LHCN-M2 (cell line): ENCODE measurements at regions not wholly inside any gene's neighbourhood (a gene's known extent, or its start where the extent isn't known, plus 50 kb on each side); places are given as distances from the start of the nearest gene placed in this dataset.
A peak's percentile ranks its signal among the peaks of the same experiment; 100 is the strongest.
"Not testable (repeated sequence)": the region's sequence is repeated elsewhere in the genome, so short reads cannot be mapped to it uniquely, and the experiment has no call there.

Experiments
- DNase-seq: peaks from one replicate; pipeline ENCODE4 v3.0.0-alpha.2; 2012; ENCODE audit warnings: low read depth

DNA sequence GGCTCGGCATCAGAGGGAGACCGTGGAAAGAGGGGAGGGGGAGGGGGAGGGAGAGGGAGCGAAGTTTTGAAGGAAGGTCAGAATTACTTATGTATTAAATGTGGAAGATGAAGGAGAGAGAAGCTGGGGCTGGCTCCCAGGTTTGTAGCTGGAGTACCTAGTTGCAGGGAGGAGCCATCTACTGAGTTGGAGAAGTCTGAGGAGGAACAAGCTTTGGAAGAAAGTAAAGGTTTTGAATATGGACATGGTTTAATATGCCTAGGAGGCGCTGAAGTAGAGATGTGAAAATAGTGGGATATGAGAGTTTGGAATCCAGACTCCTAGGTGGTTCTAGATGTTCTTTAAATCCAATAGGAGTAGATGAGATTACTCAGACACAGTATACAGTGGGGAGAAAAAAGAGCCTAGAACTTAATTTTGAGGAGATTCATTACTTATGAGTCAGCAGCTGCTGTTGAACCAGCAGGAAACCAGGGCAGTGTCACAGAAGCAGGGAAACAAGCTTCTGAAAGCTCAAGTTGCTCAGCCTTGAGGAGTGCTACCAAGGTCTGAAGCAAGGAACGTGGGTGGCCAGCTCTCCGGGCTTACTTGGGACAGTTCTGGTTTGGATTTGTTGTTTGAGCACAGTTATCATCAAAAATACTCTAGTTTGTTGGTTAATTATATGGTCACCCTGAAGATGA, 149.3 kb downstream of the UTRN start:
- DNase-seq, result peak; percentile 84

DNA sequence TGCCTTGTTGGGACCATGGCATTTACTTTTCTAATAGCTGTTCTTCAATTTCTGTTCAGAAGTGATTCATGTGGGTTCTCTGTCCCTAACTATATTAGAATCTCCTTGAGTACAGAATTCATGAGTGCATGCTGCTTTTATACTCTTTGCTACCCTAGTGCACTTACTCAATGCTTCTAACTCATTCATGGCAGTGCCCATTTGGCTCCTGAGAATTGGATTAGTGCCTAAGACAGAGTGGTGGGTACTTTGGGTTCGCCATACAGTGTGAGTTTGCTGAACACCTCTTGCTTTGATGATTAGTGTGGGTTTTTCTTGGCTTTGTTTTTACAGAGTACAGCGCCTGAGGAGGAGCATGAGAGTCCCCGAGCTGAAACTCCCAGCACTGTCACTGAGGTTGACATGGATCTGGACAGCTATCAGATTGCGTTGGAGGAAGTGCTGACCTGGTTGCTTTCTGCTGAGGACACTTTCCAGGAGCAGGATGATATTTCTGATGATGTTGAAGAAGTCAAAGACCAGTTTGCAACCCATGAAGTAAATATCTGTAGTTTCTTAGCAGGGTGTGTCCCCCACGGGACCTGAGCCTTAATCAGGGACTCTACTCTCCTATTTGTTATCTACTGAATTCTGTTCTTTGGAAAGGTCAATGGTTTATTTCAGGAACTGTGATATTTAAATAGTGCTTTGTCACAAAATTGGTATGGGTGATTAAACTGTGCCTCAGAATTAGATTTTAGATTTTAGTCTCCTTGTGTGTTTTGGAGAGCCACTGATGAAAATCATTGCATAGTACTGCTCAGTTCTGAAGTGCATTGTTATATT, 150.7 kb downstream of the UTRN start:
- no peak for DNase-seq

DNA sequence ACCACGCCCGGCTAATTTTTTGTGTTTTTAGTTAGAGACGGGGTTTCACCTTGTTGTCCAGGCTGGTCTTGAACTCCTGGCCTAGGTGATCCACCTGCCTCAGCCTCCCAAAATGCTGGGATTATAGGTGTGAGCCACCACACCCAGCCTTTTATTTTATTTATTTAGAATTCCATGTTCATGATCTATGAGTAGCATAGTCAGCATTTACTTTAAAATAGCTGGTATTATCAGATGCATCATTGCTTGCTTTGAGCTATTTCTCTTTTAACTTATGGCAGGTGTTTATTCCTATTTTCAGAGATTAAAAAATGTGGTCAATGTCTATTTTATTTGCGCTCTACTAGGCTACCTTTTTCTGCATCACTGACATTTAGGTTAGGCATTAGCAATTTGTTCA, 152.0 kb downstream of the UTRN start:
- no peak for DNase-seq

DNA sequence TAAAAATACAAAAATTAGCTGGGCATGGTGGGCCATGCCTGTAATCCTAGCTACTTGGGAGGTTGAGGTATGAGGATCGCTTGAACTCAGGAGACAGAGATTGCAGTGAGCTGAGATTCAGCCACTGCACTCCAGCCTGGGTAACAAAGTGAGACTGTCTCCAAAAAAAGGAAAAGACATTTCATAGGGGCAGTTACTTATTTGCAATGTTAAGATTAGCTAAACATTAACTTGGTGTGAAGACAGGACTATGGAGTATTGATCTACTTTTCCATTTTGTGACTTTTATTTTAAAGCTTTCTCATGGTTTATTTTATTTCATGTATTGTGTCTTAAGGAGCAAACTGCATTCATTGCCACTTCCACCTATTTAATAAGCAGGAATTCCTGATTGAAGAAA, 153.0 kb downstream of the UTRN start:
- no peak for DNase-seq

DNA sequence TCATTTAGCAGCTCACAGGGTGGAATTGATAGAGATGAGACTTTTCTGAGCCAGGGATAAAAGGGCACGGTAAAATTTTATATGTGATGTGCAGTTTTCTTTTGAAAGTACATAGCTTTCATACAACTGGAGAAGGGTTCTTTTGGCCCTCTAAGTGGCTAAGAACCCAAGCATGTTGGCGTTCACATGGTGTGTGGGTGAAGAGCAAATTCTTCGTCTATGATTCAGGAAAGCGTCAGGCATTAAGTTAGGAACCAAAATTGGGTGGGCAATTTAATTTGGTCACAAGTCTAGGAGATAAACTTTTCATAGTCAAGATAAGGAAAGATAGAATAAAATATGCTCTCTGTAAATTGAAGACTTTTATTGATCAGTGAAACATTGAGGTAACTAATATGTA, 153.9 kb downstream of the UTRN start:
- no peak for DNase-seq

DNA sequence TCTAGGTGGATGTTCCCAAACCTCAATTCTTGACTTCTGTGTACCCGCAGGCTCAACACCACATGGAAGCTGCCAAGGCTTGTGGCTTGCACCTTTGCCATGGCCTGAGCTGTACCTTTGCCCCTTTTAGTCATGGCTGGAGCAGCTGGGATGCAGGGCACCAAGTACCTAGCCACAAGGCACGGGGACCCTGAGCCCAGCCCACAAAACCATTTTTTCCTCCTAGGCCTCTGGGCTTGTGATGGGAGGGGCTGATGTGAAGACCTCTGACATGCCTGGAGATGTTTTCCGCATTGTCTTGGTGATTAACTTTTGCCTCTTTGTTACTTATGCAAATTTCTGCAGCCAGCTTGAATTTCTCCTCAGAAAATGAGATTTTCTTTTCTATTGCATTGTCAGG, 156.7 kb downstream of the UTRN start:
- not testable (repeated sequence) for DNase-seq

DNA sequence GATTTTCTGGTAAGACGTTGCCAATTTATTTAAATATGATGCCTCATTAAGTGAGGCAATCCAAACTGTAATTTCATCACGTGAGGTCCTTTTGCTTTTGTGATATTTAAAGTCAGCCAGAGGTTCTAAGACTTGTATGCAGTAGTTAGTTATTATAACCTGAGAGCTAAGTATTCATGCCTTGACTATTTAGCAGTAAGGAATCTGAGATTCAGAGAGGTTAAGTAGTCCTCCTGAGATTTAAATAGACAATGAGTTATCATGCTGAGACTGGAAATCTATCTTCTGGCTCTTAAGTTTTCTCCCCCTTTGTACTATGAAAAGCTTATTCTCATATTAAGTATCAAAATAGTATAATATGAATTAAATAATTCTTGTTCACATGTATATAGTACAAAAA, 158.0 kb downstream of the UTRN start:
- no peak for DNase-seq

DNA sequence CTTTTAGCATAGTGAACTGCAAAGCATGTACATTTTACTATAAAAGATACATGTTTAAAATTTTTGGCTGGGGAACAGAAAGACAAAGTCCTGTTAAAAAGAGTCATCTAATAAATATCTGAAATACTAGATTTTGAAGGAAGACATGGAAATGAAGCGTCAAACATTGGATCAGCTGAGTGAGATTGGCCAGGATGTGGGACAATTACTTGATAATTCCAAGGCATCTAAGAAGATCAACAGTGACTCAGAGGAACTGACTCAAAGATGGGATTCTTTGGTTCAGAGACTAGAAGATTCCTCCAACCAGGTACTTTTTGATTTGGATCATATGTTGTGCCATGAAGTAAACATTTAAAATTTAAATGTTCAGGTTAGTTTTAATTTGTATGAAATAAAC, 162.3 kb downstream of the UTRN start:
- DNase-seq, result peak; percentile 60

DNA sequence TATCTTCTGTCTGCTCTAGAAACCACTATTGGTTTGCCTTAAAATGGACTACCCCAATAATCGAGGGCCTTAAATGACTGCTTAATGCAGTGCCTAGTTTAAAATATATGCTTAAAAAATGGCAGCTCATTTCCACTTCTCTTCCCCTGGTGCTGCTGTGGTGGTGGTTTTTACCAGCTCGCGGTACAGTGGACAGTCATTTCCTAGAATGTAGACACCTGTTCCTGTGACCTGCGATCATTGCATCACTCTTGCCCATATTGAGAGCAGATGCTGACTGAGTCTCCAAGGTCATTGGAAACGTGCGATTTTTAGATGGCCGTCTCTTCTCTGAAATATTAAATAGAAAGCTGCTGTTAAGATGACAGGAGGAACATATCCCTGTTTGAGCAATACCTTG, 164.1 kb downstream of the UTRN start:
- DNase-seq, result no peak

DNA sequence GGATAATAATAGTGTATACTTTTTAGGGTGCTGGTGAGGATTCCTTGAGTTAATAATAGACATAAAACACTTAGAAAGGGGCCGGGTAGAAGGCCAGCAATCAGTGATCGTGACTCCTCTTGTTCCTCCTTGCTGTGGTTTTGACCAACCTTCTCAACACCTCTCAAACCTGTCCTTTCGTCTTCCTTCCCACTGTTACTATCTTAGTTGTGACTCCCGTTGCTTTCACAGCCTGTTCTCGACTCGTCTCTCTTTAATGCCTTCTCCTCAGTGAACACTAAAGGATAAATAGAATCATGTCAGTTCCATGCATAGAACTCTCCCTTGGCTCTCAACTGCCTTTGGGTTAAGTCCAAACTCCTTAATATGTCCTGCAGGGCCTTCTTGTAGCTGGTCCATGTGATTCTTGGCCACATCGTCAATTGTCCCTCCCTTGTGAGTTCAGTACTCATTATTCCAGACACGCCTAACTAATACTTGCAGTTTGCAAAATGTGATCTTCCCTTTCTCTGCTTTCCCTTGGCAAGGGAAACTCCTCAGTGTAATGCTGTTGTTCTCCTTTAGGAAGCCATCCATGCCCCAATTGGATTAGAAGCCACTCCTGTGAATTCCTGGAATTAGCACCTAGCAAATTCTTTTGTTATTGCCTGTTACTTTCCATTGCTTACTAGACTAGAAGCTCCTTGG, 164.9 kb downstream of the UTRN start:
- DNase-seq, result no peak

DNA sequence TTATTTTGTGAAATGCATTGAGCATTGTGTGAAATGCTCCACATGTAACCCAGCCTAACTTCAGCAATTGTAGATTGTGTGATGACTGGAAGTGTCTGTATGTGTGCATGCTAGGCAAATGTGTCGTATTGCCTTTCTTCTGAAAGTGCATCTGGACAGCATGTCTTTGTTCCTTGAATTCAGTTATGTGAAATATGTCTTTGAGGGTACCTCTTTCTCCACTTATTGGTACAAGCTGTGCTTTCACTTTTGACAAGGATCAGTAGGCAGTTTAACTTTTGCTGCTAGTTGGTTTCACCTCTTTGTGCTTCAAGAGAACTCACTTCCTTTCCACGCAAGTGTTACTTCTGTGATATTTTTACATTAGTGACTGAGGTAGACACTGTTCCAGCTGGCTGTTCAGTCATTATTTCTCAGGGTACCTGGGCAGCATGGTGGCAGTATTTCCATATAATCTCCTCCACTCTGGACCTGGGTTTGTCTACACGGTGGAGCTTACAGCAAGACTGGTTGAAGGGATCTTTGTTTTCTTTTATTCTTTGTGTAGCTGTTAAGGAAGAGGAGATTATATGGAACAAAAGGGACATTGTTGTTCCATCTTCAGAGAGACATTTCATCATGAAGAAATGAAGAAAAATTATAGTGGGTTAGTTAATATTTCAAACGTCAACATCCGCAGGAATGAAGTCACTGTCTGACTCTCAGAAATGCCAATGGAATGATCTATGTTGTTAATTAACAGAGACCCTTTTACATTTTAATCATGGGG, 175.4 kb downstream of the UTRN start:
- DNase-seq, result no peak

DNA sequence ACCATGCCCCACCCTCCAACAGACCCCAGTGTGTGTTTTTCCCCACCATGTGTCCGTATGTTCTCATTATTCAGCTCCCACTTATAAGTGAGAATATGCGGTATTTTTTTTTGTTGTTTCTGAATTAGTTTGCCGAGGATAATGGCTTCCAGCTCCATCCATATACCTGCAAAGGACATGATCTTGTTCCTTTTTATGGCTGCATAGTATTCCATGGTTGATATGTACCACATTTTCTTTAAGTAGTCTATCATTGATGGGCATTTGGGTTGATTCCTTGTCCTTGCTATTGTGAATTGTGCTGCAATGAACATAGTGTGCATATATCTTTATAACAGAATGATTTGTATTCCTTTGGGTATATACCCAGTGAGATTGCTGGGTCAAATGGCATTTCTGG, 176.9 kb downstream of the UTRN start:
- DNase-seq, result no peak

DNA sequence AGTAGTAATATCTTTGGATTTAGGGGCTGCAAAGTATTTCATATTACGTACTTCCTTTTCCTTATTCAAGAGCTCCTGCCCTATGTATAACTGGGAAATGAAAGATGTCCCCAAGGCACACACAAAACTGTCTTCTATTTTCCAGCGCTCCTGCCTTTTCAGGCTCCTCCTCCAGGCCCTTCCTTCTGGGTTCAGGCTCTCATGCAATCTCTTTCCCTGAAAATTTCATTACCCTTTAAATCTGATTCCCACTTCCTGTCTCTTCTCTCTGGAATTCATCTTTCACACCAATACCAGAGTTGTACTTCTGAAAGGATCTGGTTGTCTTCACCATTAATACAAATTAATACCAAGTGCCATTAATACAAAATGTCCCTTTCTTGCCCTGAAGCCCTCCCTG, 181.6 kb downstream of the UTRN start:
- DNase-seq, result no peak

DNA sequence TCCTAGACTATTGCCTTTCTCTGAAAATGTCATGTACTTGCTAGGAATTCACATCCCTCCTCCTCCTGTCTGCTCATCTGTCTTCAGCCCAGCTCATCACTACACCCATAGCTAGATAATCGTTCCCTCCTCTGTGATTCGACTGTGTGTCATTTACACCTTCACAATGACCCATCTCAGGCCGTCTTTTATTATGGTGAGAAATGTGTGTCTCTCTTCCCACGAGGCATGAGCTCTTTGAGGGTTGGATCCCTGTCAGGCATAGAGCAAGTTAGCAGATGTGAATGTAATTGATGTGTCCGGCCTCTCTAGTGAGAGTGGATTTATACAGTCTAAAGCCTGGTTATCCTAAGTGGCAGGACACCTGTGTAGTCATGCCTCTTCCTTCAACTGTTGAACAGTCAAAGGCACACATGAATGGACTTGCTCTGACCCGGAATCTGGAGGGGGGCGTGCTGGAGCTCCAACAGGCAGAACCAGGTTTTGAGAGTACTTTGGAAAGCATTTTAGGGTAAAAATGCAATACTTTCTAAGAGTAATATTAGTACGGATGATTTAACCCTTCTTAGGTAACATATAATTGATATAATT, 182.1 kb downstream of the UTRN start:
- no peak for DNase-seq

DNA sequence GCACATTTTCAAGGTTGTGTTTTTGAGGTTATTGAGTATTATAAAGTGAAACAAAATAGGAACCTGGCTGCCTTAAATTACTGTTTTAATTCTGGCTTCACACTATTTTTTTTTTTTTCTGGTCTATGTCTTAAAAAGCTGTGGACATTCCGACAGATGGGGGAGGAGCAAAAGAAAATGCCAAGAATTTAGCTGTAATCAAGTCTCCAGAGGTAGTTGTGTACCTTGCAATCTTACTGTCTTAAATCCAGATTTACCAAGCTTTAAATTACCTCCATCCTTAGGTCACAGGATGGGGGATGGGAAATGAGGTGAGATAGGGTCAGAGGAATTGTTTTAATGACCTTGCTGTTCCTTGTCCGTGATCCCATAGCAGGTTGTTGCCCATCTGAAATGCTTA, 182.8 kb downstream of the UTRN start:
- no peak for DNase-seq

DNA sequence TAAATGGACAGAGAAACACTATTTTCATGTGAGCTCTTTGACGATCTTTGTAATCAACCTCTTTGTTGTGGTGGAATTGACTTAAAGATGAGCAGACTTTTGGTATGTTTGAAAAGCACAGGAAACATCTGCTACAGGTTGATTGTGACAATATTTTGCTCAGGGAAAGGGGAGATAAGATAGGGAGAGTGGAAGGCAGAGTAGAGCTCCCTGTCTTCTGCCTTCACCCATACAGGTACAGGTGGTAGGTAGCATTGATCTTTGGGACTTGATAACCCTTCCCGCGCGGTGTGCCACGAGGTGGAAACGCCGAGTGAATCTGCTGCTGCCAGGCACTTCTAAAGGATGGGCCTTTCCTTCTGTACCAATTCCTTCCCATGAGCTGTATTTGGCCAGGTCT, 183.6 kb downstream of the UTRN start:
- DNase-seq, result no peak

DNA sequence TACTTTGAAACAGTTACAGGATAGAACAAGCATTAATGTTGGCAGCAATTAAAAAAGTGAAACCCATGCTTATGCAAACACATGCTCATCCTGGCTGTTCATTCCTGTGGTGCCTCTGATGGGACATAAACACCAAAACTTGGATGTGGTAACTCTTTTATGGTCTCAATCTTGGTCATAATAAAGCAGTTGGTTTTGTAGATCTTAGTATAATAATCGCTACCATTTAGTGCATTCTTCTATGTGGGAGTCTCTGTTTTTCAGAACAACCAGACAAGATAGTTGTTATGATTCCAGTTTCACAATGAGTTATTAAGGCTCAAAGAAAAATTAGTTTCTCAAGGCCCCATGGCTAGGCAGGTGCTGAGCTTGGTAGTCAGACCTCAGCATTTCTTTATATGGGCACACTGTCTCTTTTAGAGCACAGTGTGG, 184.0 kb downstream of the UTRN start:
- DNase-seq, result no peak

DNA sequence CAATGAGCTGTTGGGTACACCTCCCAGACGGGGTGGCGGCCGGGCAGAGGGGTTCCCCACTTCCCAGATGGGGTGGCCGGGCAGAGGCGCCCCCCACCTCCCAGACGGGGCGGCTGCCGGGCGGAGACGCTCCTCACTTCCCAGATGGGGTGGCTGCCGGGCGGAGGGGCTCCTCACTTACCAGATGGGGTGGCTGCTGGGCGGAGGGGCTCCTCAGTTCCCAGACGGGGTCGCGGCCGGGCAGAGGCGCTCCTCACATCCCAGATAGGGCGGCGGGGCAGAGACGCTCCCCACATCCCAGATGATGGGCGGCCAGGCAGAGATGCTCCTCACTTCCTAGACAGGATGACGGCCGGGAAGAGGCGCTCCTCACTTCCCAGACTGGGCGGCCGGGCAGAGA, 185.1 kb downstream of the UTRN start:
- not testable (repeated sequence) for DNase-seq

DNA sequence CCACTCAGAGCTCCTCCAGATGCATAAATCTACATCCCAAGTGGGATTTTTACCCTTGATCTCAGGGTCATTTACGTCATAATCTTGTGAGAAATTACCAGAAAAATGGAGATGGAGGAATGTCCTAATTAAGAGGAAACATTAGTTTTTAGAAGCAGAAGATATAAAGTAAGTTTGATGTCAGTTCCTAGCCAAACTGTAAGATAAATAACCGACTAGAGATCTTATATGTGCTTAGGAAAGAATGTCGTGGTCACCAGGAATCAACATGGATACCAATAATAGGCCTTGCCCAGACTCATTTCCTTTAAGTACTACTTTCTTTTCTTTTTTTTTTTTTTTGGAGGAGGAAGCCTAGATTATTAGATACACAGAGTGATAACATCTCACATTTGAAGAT, 186.9 kb downstream of the UTRN start:
- DNase-seq, result no peak

DNA sequence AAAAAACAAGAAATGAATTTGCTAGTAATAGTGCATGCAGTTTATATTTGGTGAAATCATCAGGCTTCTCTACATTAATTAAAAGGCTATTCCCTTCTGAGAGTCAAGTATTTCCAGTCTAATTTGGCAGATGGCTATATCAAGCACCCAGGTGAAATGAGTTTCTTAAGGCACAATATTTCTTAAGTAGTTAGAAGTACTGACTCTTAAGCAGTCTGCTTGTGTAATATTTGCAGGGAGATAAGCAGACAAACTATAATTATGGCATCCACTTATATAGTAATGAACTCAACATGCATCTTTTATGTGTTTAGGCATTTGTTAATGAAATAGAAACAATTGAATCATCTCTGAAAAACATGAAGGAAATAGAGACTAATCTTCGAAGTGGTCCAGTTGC, 189.2 kb downstream of the UTRN start:
- DNase-seq, result no peak

DNA sequence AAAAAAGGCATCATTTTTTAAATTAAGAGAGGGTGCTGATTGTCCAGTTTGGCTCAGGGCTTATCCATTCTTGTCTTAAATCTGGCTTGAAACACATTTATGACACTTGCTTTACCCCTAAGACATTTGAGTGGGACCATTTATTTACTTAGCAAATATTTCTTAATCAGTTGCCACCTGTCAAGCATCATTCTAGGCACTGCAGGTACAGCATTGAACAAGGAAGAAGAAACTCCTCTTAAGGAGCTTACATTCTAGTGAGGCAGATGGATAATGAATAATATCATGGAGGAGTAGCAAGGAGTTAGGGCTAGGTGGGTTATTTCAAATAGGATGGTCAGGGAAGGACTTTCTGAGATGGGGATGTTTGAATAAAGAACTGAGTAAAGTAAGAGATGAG, 189.8 kb downstream of the UTRN start:
- DNase-seq, result no peak

DNA sequence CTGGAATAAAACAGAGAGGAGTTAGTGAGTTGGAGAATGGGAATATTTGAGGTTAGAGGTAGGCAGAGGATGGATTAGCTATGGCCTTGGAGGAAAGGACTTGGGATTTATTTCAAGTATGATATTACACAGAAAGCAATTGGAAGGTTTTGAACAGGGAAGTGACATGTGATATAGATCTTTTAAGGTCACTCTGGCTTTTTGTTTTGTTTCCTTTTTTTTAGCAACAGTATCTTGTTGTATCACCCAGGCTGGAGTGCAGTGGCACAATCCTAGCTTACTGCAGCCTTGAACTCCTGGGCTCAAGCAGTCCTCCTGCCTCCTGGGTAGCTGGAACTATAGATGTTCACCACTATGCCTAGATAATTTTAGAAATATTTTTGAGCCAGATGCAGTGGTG, 190.3 kb downstream of the UTRN start:
- no peak for DNase-seq
